ENCODE measurements at regions not wholly inside any gene's neighbourhood (a gene's known extent, or its start where the extent isn't known, plus 50 kb on each side); places are given as distances from the start of the nearest gene placed in this dataset.
A peak's percentile ranks its signal among the peaks of the same experiment; 100 is the strongest.

DNA sequence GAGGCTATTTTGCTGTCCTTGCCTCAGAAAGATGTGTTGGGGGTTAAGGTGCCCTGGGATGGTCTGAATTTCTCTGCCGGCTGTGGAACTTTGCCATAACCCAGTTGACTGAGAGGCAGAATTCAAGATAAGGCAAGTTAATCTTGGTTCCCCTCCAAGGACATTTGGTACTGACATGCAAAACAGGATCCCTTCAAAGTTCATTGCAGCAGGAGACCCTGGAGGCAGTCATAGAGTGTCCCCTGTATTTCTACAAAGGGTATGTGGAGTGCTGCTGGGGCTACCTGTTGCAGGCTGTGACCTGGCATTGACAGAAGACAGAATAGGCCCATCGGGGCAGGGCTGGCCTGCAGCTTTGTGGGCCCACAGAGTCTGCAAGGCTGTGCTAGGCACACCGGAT is 135.6 kb upstream of the IRX3 start:
- ATAC-seq: no peak
- no peaks in the 10 kb centered on the region for H3K36me3 ChIP-seq
- no peak overlapping the region for H3K27ac ChIP-seq
- H3K9me3 ChIP-seq: no peaks in the 10 kb centered on the region
- no peak overlapping the region for H3K4me3 ChIP-seq
- no peak for TF ChIP-seq CTCF (IDR thresholded peaks at IDR 0.05)
- intact Hi-C loops (cut with DNase I): no loop called here
- no peaks in the 10 kb centered on the region for H3K4me1 ChIP-seq
- DNase-seq: no peak
- peaks cover 0 to 9% of the 10 kb centered on the region in 2 donors for H3K27me3 ChIP-seq

- TF ChIP-seq CTCF (IDR thresholded peaks at IDR 0.05): no peak
- H3K36me3 ChIP-seq: no peaks in the 10 kb centered on the region
- no peak overlapping the region for H3K4me3 ChIP-seq
- intact Hi-C loops (cut with DNase I): no loop called here
- no peak overlapping the region for H3K27ac ChIP-seq
- DNase-seq (no peak), ATAC-seq (no peak)
- H3K27me3 ChIP-seq: peaks cover 0 to 9% of the 10 kb centered on the region in 2 donors
- no peaks in the 10 kb centered on the region for H3K9me3 ChIP-seq
- no peaks in the 10 kb centered on the region for H3K4me1 ChIP-seq
Observed at GRCh38 chr16:54421220-54421619, 134.6 kb upstream of the IRX3 start.

GRCh38 chr16:54418903-54419302 is 132.3 kb upstream of the IRX3 start:
- H3K36me3 ChIP-seq: no peaks in the 10 kb centered on the region
- no peaks in the 10 kb centered on the region for H3K9me3 ChIP-seq
- ATAC-seq (peak; percentile 55), DNase-seq (no peak)
- TF ChIP-seq CTCF (IDR thresholded peaks at IDR 0.05): no peak
- intact Hi-C loops (cut with DNase I): no loop called here
- peaks cover 0 to 11% of the 10 kb centered on the region in 2 donors for H3K27me3 ChIP-seq
- H3K4me1 ChIP-seq: no peaks in the 10 kb centered on the region
- no peak overlapping the region for H3K4me3 ChIP-seq
- H3K27ac ChIP-seq: no peak overlapping the region

GRCh38 chr16:54417384-54417783 is 130.8 kb upstream of the IRX3 start:
- ATAC-seq (peak; percentile 57), DNase-seq (no peak)
- Histone ChIP-seq H3K36me3 (no peaks in the 10 kb centered on the region), H3K9me3 (no peaks in the 10 kb centered on the region), H3K4me3 (no peak overlapping the region), H3K27me3 (peaks cover 0 to 18% of the 10 kb centered on the region in 2 donors), H3K27ac (peak overlapping the region; percentile 13 to 41), H3K4me1 (peaks cover 0 to 2% of the 10 kb centered on the region in 2 donors)
- TF ChIP-seq CTCF (IDR thresholded peaks at IDR 0.05): no peak
- intact Hi-C loops (cut with DNase I): no loop called here

GRCh38 chr16:54414671-54415070 is 128.1 kb upstream of the IRX3 start:
- intact Hi-C loops (cut with DNase I): no loop called here
- Histone ChIP-seq H3K27me3 (peaks cover 0 to 30% of the 10 kb centered on the region in 2 donors), H3K36me3 (no peaks in the 10 kb centered on the region), H3K4me1 (peaks cover 2 to 4% of the 10 kb centered on the region in 2 donors), H3K9me3 (no peaks in the 10 kb centered on the region), H3K4me3 (no peak overlapping the region), H3K27ac (no peak overlapping the region)
- DNase-seq: no peak
- no peak for ATAC-seq
- TF ChIP-seq CTCF (IDR thresholded peaks at IDR 0.05): no peak

Data from left lung (tissue), 4 donors.